ENCODE measurements at regions not wholly inside any gene's neighbourhood (a gene's known extent, or its start where the extent isn't known, plus 50 kb on each side); places are given as distances from the start of the nearest gene placed in this dataset.
"Not testable (repeated sequence)": the region's sequence is repeated elsewhere in the genome, so short reads cannot be mapped to it uniquely, and the experiment has no call there.

DNA sequence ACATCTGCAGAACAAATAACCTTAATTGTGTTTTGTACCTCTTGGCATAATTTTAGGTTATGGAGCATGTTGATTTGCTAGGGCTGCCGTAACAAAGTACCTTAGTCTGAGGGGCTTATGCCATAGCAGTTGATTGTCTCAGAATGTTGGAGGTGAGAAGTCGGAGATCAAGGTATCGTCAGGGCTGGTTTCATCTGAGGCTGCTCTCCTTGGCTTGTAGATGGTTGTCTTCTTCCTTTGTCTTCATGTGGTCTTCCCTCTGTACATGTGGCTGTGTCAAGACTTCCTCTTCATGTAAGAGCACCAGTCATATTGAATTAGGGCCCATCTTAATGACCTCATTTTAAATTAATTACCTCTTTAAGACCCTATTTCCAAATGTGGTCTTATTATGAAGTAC lies 64.4 kb upstream of the PTHLH start:
- no peaks in the 10 kb centered on the region for H3K36me3 ChIP-seq
- H3K9me3 ChIP-seq = no peaks in the 10 kb centered on the region
- no peak for DNase-seq (ENCODE audit: low spot score)
- H3K27me3 ChIP-seq = no peaks in the 10 kb centered on the region
- no peaks in the 10 kb centered on the region for H3K4me1 ChIP-seq
- no peak overlapping the region for H3K27ac ChIP-seq
- H3K4me3 ChIP-seq = no peak overlapping the region
- TF ChIP-seq, protein P1, sequence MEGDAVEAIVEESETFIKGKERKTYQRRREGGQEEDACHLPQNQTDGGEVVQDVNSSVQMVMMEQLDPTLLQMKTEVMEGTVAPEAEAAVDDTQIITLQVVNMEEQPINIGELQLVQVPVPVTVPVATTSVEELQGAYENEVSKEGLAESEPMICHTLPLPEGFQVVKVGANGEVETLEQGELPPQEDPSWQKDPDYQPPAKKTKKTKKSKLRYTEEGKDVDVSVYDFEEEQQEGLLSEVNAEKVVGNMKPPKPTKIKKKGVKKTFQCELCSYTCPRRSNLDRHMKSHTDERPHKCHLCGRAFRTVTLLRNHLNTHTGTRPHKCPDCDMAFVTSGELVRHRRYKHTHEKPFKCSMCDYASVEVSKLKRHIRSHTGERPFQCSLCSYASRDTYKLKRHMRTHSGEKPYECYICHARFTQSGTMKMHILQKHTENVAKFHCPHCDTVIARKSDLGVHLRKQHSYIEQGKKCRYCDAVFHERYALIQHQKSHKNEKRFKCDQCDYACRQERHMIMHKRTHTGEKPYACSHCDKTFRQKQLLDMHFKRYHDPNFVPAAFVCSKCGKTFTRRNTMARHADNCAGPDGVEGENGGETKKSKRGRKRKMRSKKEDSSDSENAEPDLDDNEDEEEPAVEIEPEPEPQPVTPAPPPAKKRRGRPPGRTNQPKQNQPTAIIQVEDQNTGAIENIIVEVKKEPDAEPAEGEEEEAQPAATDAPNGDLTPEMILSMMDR (IDR thresholded peaks at IDR 0.05) = no peak

DNA sequence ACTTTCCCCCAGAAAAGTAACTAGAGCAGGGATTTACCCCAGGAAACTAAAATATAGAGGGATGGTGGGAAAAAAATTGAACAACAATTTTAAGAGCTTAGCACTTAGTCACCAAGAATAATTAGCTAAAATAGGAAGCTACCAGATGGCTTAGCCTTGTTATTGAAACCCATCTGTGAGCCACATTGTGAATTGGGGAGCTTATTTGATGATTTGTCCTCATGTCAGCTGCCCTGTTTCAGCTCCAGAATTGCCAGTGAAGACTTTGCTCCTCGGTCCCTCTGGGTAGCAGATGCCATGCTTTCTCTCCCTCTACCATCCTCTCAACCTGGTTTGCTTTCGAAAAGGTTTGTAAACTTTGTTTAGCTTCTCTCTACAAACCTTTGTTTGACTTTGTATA lies 67.7 kb upstream of the PTHLH start:
- Histone ChIP-seq H3K36me3 (no peaks in the 10 kb centered on the region), H3K27me3 (no peaks in the 10 kb centered on the region), H3K27ac (no peak overlapping the region), H3K4me3 (no peak overlapping the region), H3K4me1 (no peaks in the 10 kb centered on the region), H3K9me3 (no peaks in the 10 kb centered on the region)
- no peak for DNase-seq (ENCODE audit: low spot score)
- TF ChIP-seq, protein P1 (IDR thresholded peaks at IDR 0.05) = no peak

DNA sequence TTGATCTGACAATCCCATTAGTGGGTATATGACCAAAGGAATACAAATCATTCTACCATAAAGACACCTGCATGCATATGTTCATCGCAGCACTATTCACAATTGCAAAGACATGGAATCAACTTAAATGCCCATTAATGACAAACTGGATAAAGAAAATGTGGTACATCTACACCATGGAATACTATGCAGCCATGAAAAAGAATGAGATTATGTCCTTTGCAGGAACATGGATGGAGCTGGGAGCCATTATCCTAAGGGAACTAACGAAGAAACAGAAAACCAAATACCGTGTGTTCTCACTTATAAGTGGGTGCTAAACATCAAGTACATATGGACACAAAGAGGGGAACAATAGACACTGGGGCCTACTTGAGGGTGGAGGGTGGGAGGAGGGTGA lies 74.1 kb upstream of the PTHLH start:
- not testable (repeated sequence) for DNase-seq (ENCODE audit: low spot score); H3K4me1 ChIP-seq; H3K9me3 ChIP-seq; H3K27ac ChIP-seq; H3K4me3 ChIP-seq; H3K27me3 ChIP-seq; H3K36me3 ChIP-seq

DNA sequence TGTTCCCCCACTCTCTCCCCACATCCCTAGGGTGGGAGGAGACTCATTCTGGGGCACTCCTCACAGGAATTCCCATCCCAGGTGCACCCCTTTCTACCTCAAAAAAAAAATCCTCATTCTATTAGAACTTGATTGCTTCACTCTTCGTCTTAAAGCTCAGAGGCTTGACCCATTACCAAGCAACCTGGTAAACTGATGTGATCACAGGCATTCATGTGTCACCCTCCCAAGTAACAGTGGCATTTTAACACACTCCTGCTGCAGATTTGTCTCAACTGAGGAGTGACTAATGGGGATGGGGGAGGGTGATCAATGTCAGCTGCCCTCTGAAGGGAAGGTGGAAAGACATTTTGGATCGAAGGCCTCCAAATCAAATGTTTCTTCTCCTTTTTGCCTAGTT lies 78.1 kb upstream of the PTHLH start:
- H3K27me3 ChIP-seq = no peaks in the 10 kb centered on the region
- peaks cover 0 to 6% of the 10 kb centered on the region in 2 donors for H3K9me3 ChIP-seq
- DNase-seq (ENCODE audit: low spot score) = no peak
- no peaks in the 10 kb centered on the region for H3K4me1 ChIP-seq
- H3K36me3 ChIP-seq = no peaks in the 10 kb centered on the region
- H3K27ac ChIP-seq = no peak overlapping the region
- no peak overlapping the region for H3K4me3 ChIP-seq
- TF ChIP-seq, protein P1 (IDR thresholded peaks at IDR 0.05) = no peak

DNA sequence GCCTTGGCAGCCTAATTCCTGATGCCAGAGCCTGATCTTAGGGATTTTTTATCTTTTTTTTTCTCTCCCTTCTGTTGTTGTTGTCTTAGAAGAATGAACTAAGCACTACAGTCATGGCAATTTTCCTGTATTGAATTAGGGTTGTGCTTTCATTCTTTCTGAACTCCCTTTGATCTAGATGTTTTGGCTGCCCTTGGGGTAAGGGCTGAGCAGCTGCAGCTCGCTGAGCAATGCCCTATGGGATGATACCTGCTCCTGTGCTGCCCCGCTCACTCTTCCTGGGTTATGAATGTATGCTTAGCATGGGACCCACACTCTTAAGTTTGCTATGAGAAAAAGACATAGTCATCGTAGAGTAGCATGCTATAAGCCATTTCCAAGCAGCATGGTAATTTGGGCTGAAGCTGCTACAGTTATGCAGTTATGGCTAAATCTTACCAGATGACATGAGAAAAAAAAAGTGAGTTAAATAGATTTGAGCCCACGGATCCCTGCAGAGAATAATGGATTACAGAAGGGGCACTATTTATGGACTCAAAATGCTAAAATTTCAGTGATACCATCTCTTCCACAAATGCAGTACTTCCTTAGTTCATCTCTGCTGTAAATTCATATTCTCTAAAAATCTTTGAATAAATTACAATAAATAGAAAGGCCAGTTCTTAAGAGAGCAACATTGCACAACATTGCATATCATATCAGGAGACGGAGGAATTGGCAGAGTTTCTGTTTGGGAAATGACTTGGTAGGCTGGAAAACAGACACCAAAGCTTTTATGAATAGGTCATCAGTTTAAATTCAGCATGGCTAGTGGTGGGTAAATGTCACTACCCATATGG lies 79.2 kb upstream of the PTHLH start:
- Histone ChIP-seq H3K9me3 (peaks cover 0 to 3% of the 10 kb centered on the region in 2 donors), H3K36me3 (no peaks in the 10 kb centered on the region), H3K4me3 (no peak overlapping the region), H3K4me1 (no peaks in the 10 kb centered on the region), H3K27me3 (no peaks in the 10 kb centered on the region), H3K27ac (no peak overlapping the region)
- TF ChIP-seq, protein P1 (IDR thresholded peaks at IDR 0.05) = no peak
- no peak for DNase-seq (ENCODE audit: low spot score)

DNA sequence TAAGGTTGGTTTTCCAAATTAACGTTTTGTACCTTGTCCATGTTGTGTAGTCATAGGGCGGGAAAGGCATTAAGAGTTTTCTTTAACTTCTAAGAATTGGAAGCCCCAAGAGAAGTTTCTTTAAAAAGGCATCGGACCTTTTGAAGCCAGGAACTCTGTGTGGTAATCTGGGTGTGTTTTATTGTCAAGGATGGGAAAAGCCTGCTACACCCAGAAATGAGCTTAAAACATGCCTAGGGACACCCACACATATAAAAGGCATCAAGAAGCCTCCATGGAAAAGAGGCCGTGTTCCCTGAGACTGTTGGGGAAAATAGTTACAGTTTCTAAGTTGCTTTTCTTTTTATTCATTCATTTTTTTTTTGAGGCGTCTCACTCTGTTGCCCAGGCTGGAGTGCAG lies 81.0 kb upstream of the PTHLH start:
- TF ChIP-seq, protein P1 (IDR thresholded peaks at IDR 0.05) = no peak
- no peaks in the 10 kb centered on the region for H3K4me1 ChIP-seq
- no peak for DNase-seq (ENCODE audit: low spot score)
- no peaks in the 10 kb centered on the region for H3K36me3 ChIP-seq
- H3K27me3 ChIP-seq = no peaks in the 10 kb centered on the region
- H3K4me3 ChIP-seq = no peak overlapping the region
- H3K27ac ChIP-seq = no peak overlapping the region
- no peaks in the 10 kb centered on the region for H3K9me3 ChIP-seq
